HEK293T (cell line): ENCODE measurements at regions not wholly inside any gene's neighbourhood (a gene's known extent, or its start where the extent isn't known, plus 50 kb on each side); places are given as distances from the start of the nearest gene placed in this dataset.
A peak's percentile ranks its signal among the peaks of the same experiment; 100 is the strongest.

Experiments
- ARNT ChIP-seq: fragments of 450-650 bp; IDR thresholded peaks from 2 replicates; pipeline ENCODE4 v1.6.1; 2017; ENCODE audit warnings: mild to moderate bottlenecking
- BHLHE40 ChIP-seq: fragments of 450-650 bp; IDR thresholded peaks from 2 replicates; pipeline ENCODE4 v1.6.1; 2016; ENCODE audit warnings: mild to moderate bottlenecking, moderate library complexity, borderline replicate concordance
- CTBP1 ChIP-seq: fragments of 450-650 bp; IDR thresholded peaks from 2 replicates; pipeline ENCODE4 v1.6.1; 2016; ENCODE audit warnings: borderline replicate concordance
- ELF4 ChIP-seq: fragments of 450-650 bp; IDR thresholded peaks from 2 replicates; pipeline ENCODE4 v1.6.1; 2017; ENCODE audit warnings: antibody characterized with exemption
- FOXA1 ChIP-seq: fragments of 450-650 bp; IDR thresholded peaks from 2 replicates; pipeline ENCODE4 v1.6.1; 2016; ENCODE audit warnings: mild to moderate bottlenecking
- FOXK2 ChIP-seq: fragments of 450-650 bp; IDR thresholded peaks from 2 replicates; pipeline ENCODE4 v1.6.1; 2016; ENCODE audit warnings: mild to moderate bottlenecking
- FOXM1 ChIP-seq: fragments of 450-650 bp; IDR thresholded peaks from 2 replicates; pipeline ENCODE4 v1.6.1; 2017; ENCODE audit warnings: mild to moderate bottlenecking, borderline replicate concordance
- HDGF ChIP-seq: fragments of 450-650 bp; IDR thresholded peaks from 2 replicates; pipeline ENCODE4 v1.6.1; 2017; ENCODE audit warnings: antibody characterized with exemption, borderline replicate concordance
- L3MBTL2 ChIP-seq: fragments of 450-650 bp; conservative IDR thresholded peaks from 2 replicates; pipeline ENCODE4 v1.6.1; 2016; ENCODE audit warnings: mild to moderate bottlenecking
- NFRKB ChIP-seq: fragments of 450-650 bp; IDR thresholded peaks from 2 replicates; pipeline ENCODE4 v1.6.1; 2016; ENCODE audit warnings: mild to moderate bottlenecking, moderate library complexity
- SP1 ChIP-seq: fragments of 450-650 bp; IDR thresholded peaks from 2 replicates; pipeline ENCODE4 v1.6.1; 2017
- SUZ12 ChIP-seq: fragments of 450-650 bp; IDR thresholded peaks from 2 replicates; pipeline ENCODE4 v1.6.1; 2016; ENCODE audit warnings: mild to moderate bottlenecking
- TARDBP ChIP-seq: fragments of 450-650 bp; IDR thresholded peaks from 2 replicates; pipeline ENCODE4 v1.6.1; 2016
- TF ChIP-seq, protein P1 (sequence below): fragments of 450-650 bp; IDR thresholded peaks from 2 replicates; pipeline ENCODE4 v1.6.1; 2016

DNA sequence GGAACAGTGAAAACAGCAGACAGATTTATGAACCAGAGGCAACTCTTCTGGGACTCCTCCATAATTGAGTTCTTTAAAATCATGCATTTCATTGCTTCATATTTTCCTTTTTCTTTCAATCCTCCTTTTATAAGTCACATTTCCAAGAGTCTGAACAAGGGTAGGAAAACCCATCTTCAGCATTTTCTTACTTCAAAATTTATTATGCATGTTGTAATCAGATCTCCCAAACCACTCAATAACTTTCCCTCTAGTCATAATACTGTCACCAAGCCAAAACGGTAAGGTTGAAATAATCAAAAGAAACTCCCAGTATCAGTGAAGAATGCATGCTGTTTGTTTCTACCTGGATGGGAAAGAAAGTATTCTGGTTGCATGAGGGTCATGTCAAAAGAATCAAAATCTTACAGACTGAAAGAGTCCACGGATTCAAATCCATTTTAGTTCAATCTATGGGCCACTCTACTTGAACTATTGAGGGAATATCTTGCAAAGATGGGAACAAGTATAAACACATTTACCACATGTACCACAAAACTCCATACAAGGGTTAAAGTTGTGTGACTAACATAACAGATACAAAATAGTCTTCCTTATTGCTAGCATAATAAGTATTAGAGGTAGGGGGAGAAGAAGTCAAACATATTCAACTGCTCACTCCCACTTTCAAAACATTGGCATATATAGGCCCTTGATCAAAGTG is 797.3 kb downstream of the MAT2B start:
- TF ChIP-seq BHLHE40 (no peak), ELF4 (no peak), FOXK2 (no peak), SP1 (no peak), L3MBTL2 (no peak), FOXM1 (no peak), ARNT (no peak), CTBP1 (peak; percentile 69; the same call in 1 of the 2 replicates), NFRKB (no peak), FOXA1 (no peak), TARDBP (no peak), SUZ12 (no peak), HDGF (no peak)
- TF ChIP-seq, protein P1, sequence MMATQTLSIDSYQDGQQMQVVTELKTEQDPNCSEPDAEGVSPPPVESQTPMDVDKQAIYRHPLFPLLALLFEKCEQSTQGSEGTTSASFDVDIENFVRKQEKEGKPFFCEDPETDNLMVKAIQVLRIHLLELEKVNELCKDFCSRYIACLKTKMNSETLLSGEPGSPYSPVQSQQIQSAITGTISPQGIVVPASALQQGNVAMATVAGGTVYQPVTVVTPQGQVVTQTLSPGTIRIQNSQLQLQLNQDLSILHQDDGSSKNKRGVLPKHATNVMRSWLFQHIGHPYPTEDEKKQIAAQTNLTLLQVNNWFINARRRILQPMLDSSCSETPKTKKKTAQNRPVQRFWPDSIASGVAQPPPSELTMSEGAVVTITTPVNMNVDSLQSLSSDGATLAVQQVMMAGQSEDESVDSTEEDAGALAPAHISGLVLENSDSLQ: peak; percentile 87
